ENCODE measurements at regions not wholly inside any gene's neighbourhood (a gene's known extent, or its start where the extent isn't known, plus 50 kb on each side); places are given as distances from the start of the nearest gene placed in this dataset.

GRCh38 chr7:155889636-155890511 lies 77.6 kb upstream of the SHH start:
- no peak for TF ChIP-seq CTCF (IDR thresholded peaks at IDR 0.05; ENCODE audit: extremely low read depth, missing control alignments)
- no peak for DNase-seq (ENCODE audit: low spot score)

- TF ChIP-seq CTCF (IDR thresholded peaks at IDR 0.05; ENCODE audit: extremely low read depth, missing control alignments), result no peak
- DNase-seq (ENCODE audit: low spot score), result no peak
Observed at GRCh38 chr7:155887174-155887525, 74.9 kb upstream of the SHH start.

- no peak for TF ChIP-seq CTCF (IDR thresholded peaks at IDR 0.05; ENCODE audit: extremely low read depth, missing control alignments)
- DNase-seq (ENCODE audit: low spot score), result no peak
Observed at GRCh38 chr7:155886391-155887173, 74.3 kb upstream of the SHH start.

GRCh38 chr7:155885167-155886155 lies 73.2 kb upstream of the SHH start:
- DNase-seq (ENCODE audit: low spot score), result no peak
- no peak for TF ChIP-seq CTCF (IDR thresholded peaks at IDR 0.05; ENCODE audit: extremely low read depth, missing control alignments)

- TF ChIP-seq CTCF (IDR thresholded peaks at IDR 0.05; ENCODE audit: extremely low read depth, missing control alignments), result no peak
- no peak for DNase-seq (ENCODE audit: low spot score)
Observed at GRCh38 chr7:155884225-155885166, 72.2 kb upstream of the SHH start.

GRCh38 chr7:155883491-155884224 lies 71.4 kb upstream of the SHH start:
- no peak for TF ChIP-seq CTCF (IDR thresholded peaks at IDR 0.05; ENCODE audit: extremely low read depth, missing control alignments)
- no peak for DNase-seq (ENCODE audit: low spot score)
